Kidney glomerular epithelial cell (primary cell): ENCODE measurements at regions not wholly inside any gene's neighbourhood (a gene's known extent, or its start where the extent isn't known, plus 50 kb on each side); places are given as distances from the start of the nearest gene placed in this dataset.

Experiments used
- DNase-seq: peaks from one replicate; lab custom pipeline; 2025; lab: John Stamatoyannopoulos, UW

GRCh38 chr18:40949114-40949950, 1005.7 kb upstream of the PIK3C3 start:
- DNase-seq, result no peak

GRCh38 chr18:40944576-40944975, 1010.5 kb upstream of the PIK3C3 start:
- no peak for DNase-seq

GRCh38 chr18:40939656-40940515, 1015.1 kb upstream of the PIK3C3 start:
- DNase-seq, result no peak

- DNase-seq, result no peak
Observed at GRCh38 chr18:40938615-40939014, 1016.4 kb upstream of the PIK3C3 start.

GRCh38 chr18:40937386-40937785, 1017.6 kb upstream of the PIK3C3 start:
- no peak for DNase-seq

GRCh38 chr18:40935423-40935822, 1019.6 kb upstream of the PIK3C3 start:
- peak; percentile 11 for DNase-seq

- DNase-seq, result no peak
Observed at GRCh38 chr18:40932862-40933261, 1022.2 kb upstream of the PIK3C3 start.

- no peak for DNase-seq
Observed at GRCh38 chr18:40930211-40930882, 1024.7 kb upstream of the PIK3C3 start.

- no peak for DNase-seq
Observed at GRCh38 chr18:40929399-40929798, 1025.6 kb upstream of the PIK3C3 start.

GRCh38 chr18:40926679-40927078, 1028.4 kb upstream of the PIK3C3 start:
- no peak for DNase-seq

- no peak for DNase-seq
Observed at GRCh38 chr18:40925071-40925541, 1029.9 kb upstream of the PIK3C3 start.

- DNase-seq, result no peak
Observed at GRCh38 chr18:40921845-40922629, 1033.0 kb upstream of the PIK3C3 start.

GRCh38 chr18:40917056-40917455, 1038.0 kb upstream of the PIK3C3 start:
- peak; percentile 8 for DNase-seq

- DNase-seq, result no peak
Observed at GRCh38 chr18:40915724-40916123, 1039.3 kb upstream of the PIK3C3 start.

- DNase-seq, result no peak
Observed at GRCh38 chr18:40911582-40912254, 1043.3 kb upstream of the PIK3C3 start.

GRCh38 chr18:40911041-40911440, 1044.0 kb upstream of the PIK3C3 start:
- no peak for DNase-seq

- DNase-seq, result no peak
Observed at GRCh38 chr18:40907842-40908241, 1047.2 kb upstream of the PIK3C3 start.

- no peak for DNase-seq
Observed at GRCh38 chr18:40904295-40904694, 1050.7 kb upstream of the PIK3C3 start.

- DNase-seq, result no peak
Observed at GRCh38 chr18:40902436-40902835, 1052.6 kb upstream of the PIK3C3 start.

GRCh38 chr18:40897884-40898283, 1057.2 kb upstream of the PIK3C3 start:
- DNase-seq, result no peak

GRCh38 chr18:40883271-40883670, 1071.8 kb upstream of the PIK3C3 start:
- no peak for DNase-seq
